Dendritic cell treated with granulocyte-macrophage colony-stimulating factor and Interleukin-4, amounts not matched to agents 40 ng/mL and 50 ng/mL, for 4 days (primary cell): ENCODE measurements at regions not wholly inside any gene's neighbourhood (a gene's known extent, or its start where the extent isn't known, plus 50 kb on each side); places are given as distances from the start of the nearest gene placed in this dataset.

ENCODE experiments used
- H3K27ac Mint-ChIP-seq: one replicate; pipeline ENCODE4 v1.8.0; 2022; ENCODE audit warnings: mild to moderate bottlenecking, mixed read lengths
- H3K27me3 Mint-ChIP-seq: one replicate; pipeline ENCODE4 v1.8.0; 2022; ENCODE audit warnings: mild to moderate bottlenecking, mixed read lengths
- H3K36me3 Mint-ChIP-seq: one replicate; pipeline ENCODE4 v1.8.0; 2022; ENCODE audit warnings: low read depth, mixed read lengths
- H3K4me1 Mint-ChIP-seq: one replicate; pipeline ENCODE4 v1.8.0; 2022; ENCODE audit warnings: low read depth, mixed read lengths
- H3K4me3 Mint-ChIP-seq: one replicate; pipeline ENCODE4 v1.8.0; 2022; ENCODE audit warnings: mild to moderate bottlenecking, moderate library complexity, mixed read lengths
- H3K9me3 Mint-ChIP-seq: one replicate; pipeline ENCODE4 v1.8.0; 2022; ENCODE audit warnings: mixed read lengths
- intact Hi-C: fragments of 100-400 bp; cut with micrococcal nuclease; formaldehyde crosslinking; loops from one replicate; pipeline ENCODE4 v1.15.0; 2022

- no peaks in the 10 kb centered on the region for H3K27me3 Mint-ChIP-seq
- H3K36me3 Mint-ChIP-seq: no peaks in the 10 kb centered on the region
- no peak overlapping the region for H3K27ac Mint-ChIP-seq
- H3K9me3 Mint-ChIP-seq: no peaks in the 10 kb centered on the region
- intact Hi-C loops: no loop called here
- H3K4me3 Mint-ChIP-seq: no peak overlapping the region
- peaks cover 14% of the 10 kb centered on the region for H3K4me1 Mint-ChIP-seq
Observed at GRCh38 chr5:74248576-74248975, 392.0 kb downstream of the ENC1 start.

GRCh38 chr5:74244406-74244805 lies 396.1 kb downstream of the ENC1 start:
- intact Hi-C loops: no loop called here

GRCh38 chr5:74243634-74244033 lies 396.9 kb downstream of the ENC1 start:
- Mint-ChIP-seq H3K9me3 (no peaks in the 10 kb centered on the region), H3K4me3 (no peak overlapping the region), H3K27me3 (no peaks in the 10 kb centered on the region), H3K36me3 (no peaks in the 10 kb centered on the region), H3K4me1 (peaks cover 25% of the 10 kb centered on the region), H3K27ac (no peak overlapping the region)
- intact Hi-C loops: no loop called here

More at GRCh38 chr5:74244406-74244805, 396.1 kb downstream of the ENC1 start:
- no peaks in the 10 kb centered on the region for H3K36me3 Mint-ChIP-seq
- no peak overlapping the region for H3K4me3 Mint-ChIP-seq
- H3K27me3 Mint-ChIP-seq: no peaks in the 10 kb centered on the region
- peaks cover 19% of the 10 kb centered on the region for H3K4me1 Mint-ChIP-seq
- H3K27ac Mint-ChIP-seq: no peak overlapping the region
- no peaks in the 10 kb centered on the region for H3K9me3 Mint-ChIP-seq

- H3K4me1 Mint-ChIP-seq: peaks cover 36% of the 10 kb centered on the region
- intact Hi-C loops: no loop called here
- no peaks in the 10 kb centered on the region for H3K27me3 Mint-ChIP-seq
- no peaks in the 10 kb centered on the region for H3K36me3 Mint-ChIP-seq
- no peaks in the 10 kb centered on the region for H3K9me3 Mint-ChIP-seq
- H3K4me3 Mint-ChIP-seq: no peak overlapping the region
- H3K27ac Mint-ChIP-seq: no peak overlapping the region
Observed at GRCh38 chr5:74242516-74242915, 398.0 kb downstream of the ENC1 start.

GRCh38 chr5:74241751-74242140 lies 398.8 kb downstream of the ENC1 start:
- intact Hi-C loops: no loop called here
- H3K4me1 Mint-ChIP-seq: peaks cover 41% of the 10 kb centered on the region
- peak overlapping the region; percentile 37 for H3K27ac Mint-ChIP-seq
- no peaks in the 10 kb centered on the region for H3K36me3 Mint-ChIP-seq
- no peaks in the 10 kb centered on the region for H3K27me3 Mint-ChIP-seq
- no peaks in the 10 kb centered on the region for H3K9me3 Mint-ChIP-seq
- no peak overlapping the region for H3K4me3 Mint-ChIP-seq

GRCh38 chr5:74240783-74241750 lies 399.5 kb downstream of the ENC1 start:
- no peaks in the 10 kb centered on the region for H3K9me3 Mint-ChIP-seq
- H3K4me1 Mint-ChIP-seq: peaks cover 41% of the 10 kb centered on the region
- H3K27ac Mint-ChIP-seq: peak overlapping the region; percentile 37
- no peaks in the 10 kb centered on the region for H3K36me3 Mint-ChIP-seq
- no peak overlapping the region for H3K4me3 Mint-ChIP-seq
- H3K27me3 Mint-ChIP-seq: no peaks in the 10 kb centered on the region
- intact Hi-C loops: no loop called here

GRCh38 chr5:74239261-74239660 lies 401.3 kb downstream of the ENC1 start:
- peak overlapping the region; percentile 34 for H3K27ac Mint-ChIP-seq
- intact Hi-C loops: no loop called here
- H3K36me3 Mint-ChIP-seq: no peaks in the 10 kb centered on the region
- H3K9me3 Mint-ChIP-seq: no peaks in the 10 kb centered on the region
- no peak overlapping the region for H3K4me3 Mint-ChIP-seq
- H3K4me1 Mint-ChIP-seq: peaks cover 41% of the 10 kb centered on the region
- H3K27me3 Mint-ChIP-seq: no peaks in the 10 kb centered on the region

GRCh38 chr5:74237571-74238145 lies 402.9 kb downstream of the ENC1 start:
- Mint-ChIP-seq H3K27ac (no peak overlapping the region), H3K36me3 (no peaks in the 10 kb centered on the region), H3K9me3 (no peaks in the 10 kb centered on the region), H3K4me1 (peaks cover 42% of the 10 kb centered on the region), H3K4me3 (no peak overlapping the region), H3K27me3 (no peaks in the 10 kb centered on the region)
- intact Hi-C loops: no loop called here

GRCh38 chr5:74235552-74235951 lies 405.0 kb downstream of the ENC1 start:
- no peaks in the 10 kb centered on the region for H3K36me3 Mint-ChIP-seq
- no peaks in the 10 kb centered on the region for H3K9me3 Mint-ChIP-seq
- peaks cover 36% of the 10 kb centered on the region for H3K4me1 Mint-ChIP-seq
- H3K4me3 Mint-ChIP-seq: no peak overlapping the region
- H3K27me3 Mint-ChIP-seq: no peaks in the 10 kb centered on the region
- H3K27ac Mint-ChIP-seq: no peak overlapping the region
- intact Hi-C loops: no loop called here

- Mint-ChIP-seq H3K27me3 (no peaks in the 10 kb centered on the region), H3K4me3 (no peak overlapping the region), H3K4me1 (peaks cover 28% of the 10 kb centered on the region), H3K9me3 (no peaks in the 10 kb centered on the region), H3K36me3 (no peaks in the 10 kb centered on the region), H3K27ac (no peak overlapping the region)
- intact Hi-C loops: no loop called here
Observed at GRCh38 chr5:74233571-74233970, 407.0 kb downstream of the ENC1 start.

GRCh38 chr5:74233091-74233490 lies 407.4 kb downstream of the ENC1 start:
- Mint-ChIP-seq H3K4me3 (no peak overlapping the region), H3K9me3 (no peaks in the 10 kb centered on the region), H3K27ac (no peak overlapping the region), H3K4me1 (peaks cover 23% of the 10 kb centered on the region), H3K36me3 (no peaks in the 10 kb centered on the region), H3K27me3 (no peaks in the 10 kb centered on the region)
- intact Hi-C loops: no loop called here

- no peaks in the 10 kb centered on the region for H3K36me3 Mint-ChIP-seq
- H3K4me1 Mint-ChIP-seq: peaks cover 15% of the 10 kb centered on the region
- H3K27me3 Mint-ChIP-seq: no peaks in the 10 kb centered on the region
- no peaks in the 10 kb centered on the region for H3K9me3 Mint-ChIP-seq
- no peak overlapping the region for H3K4me3 Mint-ChIP-seq
- no peak overlapping the region for H3K27ac Mint-ChIP-seq
- intact Hi-C loops: no loop called here
Observed at GRCh38 chr5:74232276-74232675, 408.3 kb downstream of the ENC1 start.

GRCh38 chr5:74231697-74232096 lies 408.8 kb downstream of the ENC1 start:
- no peaks in the 10 kb centered on the region for H3K9me3 Mint-ChIP-seq
- peaks cover 13% of the 10 kb centered on the region for H3K4me1 Mint-ChIP-seq
- peaks cover 2% of the 10 kb centered on the region for H3K27me3 Mint-ChIP-seq
- intact Hi-C loops: no loop called here
- no peak overlapping the region for H3K27ac Mint-ChIP-seq
- H3K36me3 Mint-ChIP-seq: no peaks in the 10 kb centered on the region
- no peak overlapping the region for H3K4me3 Mint-ChIP-seq

GRCh38 chr5:74226716-74227485 lies 413.6 kb downstream of the ENC1 start:
- no peaks in the 10 kb centered on the region for H3K36me3 Mint-ChIP-seq
- no peak overlapping the region for H3K4me3 Mint-ChIP-seq
- no peak overlapping the region for H3K27ac Mint-ChIP-seq
- H3K27me3 Mint-ChIP-seq: peaks cover 6% of the 10 kb centered on the region
- intact Hi-C loops: no loop called here
- H3K9me3 Mint-ChIP-seq: peaks cover 8% of the 10 kb centered on the region
- peaks cover 10% of the 10 kb centered on the region for H3K4me1 Mint-ChIP-seq
